Naive thymus-derived CD4-positive, alpha-beta T cell (primary cell): ENCODE measurements at regions not wholly inside any gene's neighbourhood (a gene's known extent, or its start where the extent isn't known, plus 50 kb on each side); places are given as distances from the start of the nearest gene placed in this dataset.

Experiments used
- ATAC-seq: fragments of 150-1000 bp; cut with Tn5 transposase; 2 replicates; pipeline ENCODE4 v1.10.0; 2021; ENCODE audit warnings: mild to moderate bottlenecking, moderate library complexity
- CTCF ChIA-PET: fragments of 350-600 bp; sonication (Branson Sonifier 250); formaldehyde crosslinking; loops from one replicate; lab custom pipeline; 2021; ENCODE audit warnings: antibody characterized with exemption; lab: Charles Lee
- POLR2A ChIA-PET: fragments of 350-600 bp; sonication (Branson Sonifier 250); formaldehyde crosslinking; loops from one replicate; lab custom pipeline; 2021; ENCODE audit warnings: antibody characterized with exemption, inconsistent platforms; lab: Charles Lee
- DNase-seq, 9 donors: peaks; one replicate each; pipeline versions ENCODE4 v3.0.0 to v3.0.0-alpha.2; 2020 to 2022; ENCODE audit warnings: mixed read lengths in 1 of 9
- H3K27ac ChIP-seq: one replicate; pipeline ENCODE4 v1.7.0; 2013; ENCODE audit warnings: mild to moderate bottlenecking, low read depth, low read length, moderate library complexity
- H3K27me3 ChIP-seq, 2 donors: one replicate each; pipeline ENCODE4 v1.7.0; 2013; ENCODE audit warnings: low read length in 2 of 2, mild to moderate bottlenecking in 2 of 2, moderate library complexity in 2 of 2; ENCODE audit not compliant: control insufficient read depth in 2 of 2, insufficient read depth in 2 of 2
- H3K36me3 ChIP-seq, 3 experiments: 1 replicate in 2 of 3; 2 replicates in 1 of 3; pipeline ENCODE4 v1.7.0; 2013; ENCODE audit warnings: low read length in 3 of 3, mild to moderate bottlenecking in 3 of 3, moderate library complexity in 1 of 3; ENCODE audit not compliant: insufficient read depth in 3 of 3, control insufficient read depth in 2 of 3
- H3K4me1 ChIP-seq, 2 donors: one replicate each; pipeline ENCODE4 v1.7.0; 2013; ENCODE audit warnings: low read length in 2 of 2, mild to moderate bottlenecking in 2 of 2, moderate library complexity in 1 of 2; ENCODE audit not compliant: control insufficient read depth in 2 of 2, insufficient read depth in 2 of 2
- H3K4me3 ChIP-seq: 2 replicates; pipeline ENCODE4 v1.7.0; 2013; ENCODE audit warnings: mild to moderate bottlenecking, low read length
- H3K9me3 ChIP-seq, 3 experiments: 1 replicate in 2 of 3; 2 replicates in 1 of 3; pipeline ENCODE4 v1.7.0; 2013; ENCODE audit warnings: low read length in 3 of 3; ENCODE audit not compliant: control insufficient read depth in 2 of 3
- H3K27ac Mint-ChIP-seq, 9 donors: one replicate each; pipeline ENCODE4 v1.8.0; 2020 to 2022; ENCODE audit warnings: mixed read lengths in 9 of 9, mild to moderate bottlenecking in 8 of 9, moderate library complexity in 5 of 9, inconsistent platforms in 2 of 9
- H3K27me3 Mint-ChIP-seq, 5 donors: one replicate each; pipeline ENCODE4 v1.8.0; 2021 to 2022; ENCODE audit warnings: mixed read lengths in 5 of 5, mild to moderate bottlenecking in 1 of 5
- H3K36me3 Mint-ChIP-seq, 5 donors: one replicate each; pipeline ENCODE4 v1.8.0; 2020 to 2022; ENCODE audit warnings: mixed read lengths in 5 of 5, mild to moderate bottlenecking in 3 of 5, inconsistent platforms in 1 of 5
- H3K4me1 Mint-ChIP-seq, 7 donors: one replicate each; pipeline ENCODE4 v1.8.0; 2020 to 2022; ENCODE audit warnings: mixed read lengths in 7 of 7, mild to moderate bottlenecking in 3 of 7, inconsistent platforms in 1 of 7
- H3K4me3 Mint-ChIP-seq, 10 donors: one replicate each; pipeline ENCODE4 v1.8.0; 2020 to 2022; ENCODE audit warnings: mild to moderate bottlenecking in 10 of 10, mixed read lengths in 10 of 10, moderate library complexity in 6 of 10, inconsistent platforms in 2 of 10
- H3K9me3 Mint-ChIP-seq, 11 donors: one replicate each; pipeline ENCODE4 v1.8.0; 2020 to 2022; ENCODE audit warnings: mixed read lengths in 11 of 11, mild to moderate bottlenecking in 4 of 11, inconsistent platforms in 1 of 11, moderate library complexity in 1 of 11
- intact Hi-C, 2 donors: fragments of 100-400 bp; cut with micrococcal nuclease; formaldehyde crosslinking; loops; one replicate each; pipeline ENCODE4 v1.15.1; 2023

DNA sequence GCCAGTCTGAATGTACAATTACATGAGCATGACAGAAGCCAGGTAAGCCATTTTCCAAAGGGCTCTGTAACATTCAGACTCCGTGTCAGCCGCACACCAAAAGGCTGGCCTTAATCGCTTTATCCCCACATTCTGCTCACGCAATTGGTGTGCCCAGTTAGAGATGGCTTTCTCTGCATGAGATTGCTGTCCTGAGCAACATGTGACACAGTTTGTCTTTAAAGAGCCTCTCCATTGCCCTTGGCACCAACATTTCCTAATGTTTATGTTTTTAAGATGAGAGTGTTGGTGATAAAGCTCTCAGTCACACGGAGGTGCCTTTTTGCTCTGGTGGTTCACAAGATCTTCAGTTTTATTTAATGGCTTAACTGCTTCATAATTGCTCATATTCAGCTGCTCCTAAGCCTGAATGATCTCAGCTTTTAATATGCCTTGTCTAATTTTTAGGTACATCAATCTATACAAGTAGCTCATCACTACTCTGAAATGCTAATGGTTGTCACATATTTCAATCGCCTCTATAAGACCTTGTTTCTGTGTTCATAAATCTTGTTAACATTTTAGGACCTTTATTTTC lies 164.8 kb upstream of the ACVR2A start:
- intact Hi-C loops: no loop called here
- ChIA-PET POLR2A (no interaction called here), CTCF (no interaction called here)
- Histone ChIP-seq H3K27me3 (no peaks in the 10 kb centered on the region), H3K4me1 (no peaks in the 10 kb centered on the region), H3K4me3 (no peak overlapping the region), H3K36me3 (no peaks in the 10 kb centered on the region), H3K27ac (no peak overlapping the region), H3K9me3 (no peaks in the 10 kb centered on the region)
- H3K4me3 Mint-ChIP-seq: no peak overlapping the region
- peaks cover 0 to 4% (median 0%) of the 10 kb centered on the region in 11 donors for H3K9me3 Mint-ChIP-seq
- H3K36me3 Mint-ChIP-seq: no peaks in the 10 kb centered on the region
- peaks cover 0 to 5% (median 0%) of the 10 kb centered on the region in 7 donors for H3K4me1 Mint-ChIP-seq
- ATAC-seq (no peak), DNase-seq (no peak)
- H3K27ac Mint-ChIP-seq: no peak overlapping the region
- H3K27me3 Mint-ChIP-seq: peaks cover 0 to 2% (median 0%) of the 10 kb centered on the region in 5 donors

- intact Hi-C loops: no loop called here
- H3K36me3 Mint-ChIP-seq: no peaks in the 10 kb centered on the region
- Histone ChIP-seq H3K4me3 (no peak overlapping the region), H3K36me3 (no peaks in the 10 kb centered on the region), H3K9me3 (no peaks in the 10 kb centered on the region), H3K27ac (no peak overlapping the region), H3K4me1 (no peaks in the 10 kb centered on the region), H3K27me3 (no peaks in the 10 kb centered on the region)
- DNase-seq (no peak), ATAC-seq (no peak)
- H3K27ac Mint-ChIP-seq: no peak overlapping the region
- H3K4me1 Mint-ChIP-seq: peaks cover 0 to 5% (median 0%) of the 10 kb centered on the region in 7 donors
- peaks cover 0 to 4% (median 0%) of the 10 kb centered on the region in 11 donors for H3K9me3 Mint-ChIP-seq
- peaks cover 0 to 2% (median 0%) of the 10 kb centered on the region in 5 donors for H3K27me3 Mint-ChIP-seq
- ChIA-PET POLR2A (no interaction called here), CTCF (no interaction called here)
- H3K4me3 Mint-ChIP-seq: no peak overlapping the region
Observed at GRCh38 chr2:147679191-147679954, 165.5 kb upstream of the ACVR2A start.

- ATAC-seq (no peak), DNase-seq (no peak)
- peak overlapping the region in 5 of 9 donors; percentile 17 to 78 (median 47) for H3K27ac Mint-ChIP-seq
- no peaks in the 10 kb centered on the region for H3K27me3 Mint-ChIP-seq
- Histone ChIP-seq H3K4me3 (no peak overlapping the region), H3K36me3 (no peaks in the 10 kb centered on the region), H3K4me1 (peaks cover 7 to 23% of the 10 kb centered on the region in 2 donors), H3K27me3 (no peaks in the 10 kb centered on the region), H3K27ac (no peak overlapping the region), H3K9me3 (no peaks in the 10 kb centered on the region)
- ChIA-PET POLR2A (interaction anchor here (0.5 to 1.6 kb wide), 3 partner anchors 28 to 34 kb away, joined by 3 to 5 read pairs (median 4); no protein-coding TSS in a partner anchor), CTCF (no interaction called here)
- intact Hi-C loops: loop anchor here in 1 of 2 donors (10.0 kb wide), 2 partner anchors 370 to 1210 kb away; partner anchors contain the start of gene KIF5C
- H3K4me3 Mint-ChIP-seq: peak overlapping the region in 2 of 10 donors; percentile 4 to 19
- peaks cover 0 to 7% (median 0%) of the 10 kb centered on the region in 11 donors for H3K9me3 Mint-ChIP-seq
- peaks cover 0 to 8% (median 3%) of the 10 kb centered on the region in 5 donors for H3K36me3 Mint-ChIP-seq
- peaks cover 15 to 50% (median 39%) of the 10 kb centered on the region in 7 donors for H3K4me1 Mint-ChIP-seq
Observed at GRCh38 chr2:147665105-147665504, 179.7 kb upstream of the ACVR2A start.

DNA sequence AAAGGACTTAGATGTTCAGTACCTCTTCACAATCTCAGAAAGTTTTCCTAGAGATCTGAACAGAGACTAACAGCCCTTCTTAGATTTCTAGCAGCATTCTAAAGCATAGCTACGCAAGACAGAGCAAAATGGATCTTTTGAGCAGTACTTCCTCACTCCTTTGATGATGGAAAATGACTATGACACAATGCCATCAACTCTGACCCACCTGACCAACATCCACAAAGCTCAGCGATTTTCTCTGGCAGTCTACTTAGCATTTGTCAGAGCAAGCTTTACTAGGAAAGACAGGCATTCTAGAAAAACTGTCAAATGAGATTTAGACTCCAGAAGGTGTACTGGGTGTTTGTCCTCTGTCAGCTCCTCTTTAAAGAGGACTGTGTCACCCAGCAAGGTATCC lies 180.9 kb upstream of the ACVR2A start:
- intact Hi-C loops: loop anchor here (1.0 to 10.0 kb wide), 8 partner anchors 33 to 1211 kb away; partner anchors contain the start of genes ACVR2A (in 2 of the 2) and KIF5C (in 1 of the 2)

GRCh38 chr2:147663153-147663961 lies 181.5 kb upstream of the ACVR2A start:
- Mint-ChIP-seq H3K9me3 (peaks cover 0 to 11% (median 0%) of the 10 kb centered on the region in 11 donors), H3K4me3 (peak overlapping the region; percentile 61 to 87 (median 82)), H3K27ac (peak overlapping the region; percentile 87 to 100 (median 93)), H3K27me3 (no peaks in the 10 kb centered on the region), H3K4me1 (peaks cover 17 to 59% (median 46%) of the 10 kb centered on the region in 7 donors), H3K36me3 (peaks cover 0 to 13% (median 3%) of the 10 kb centered on the region in 5 donors)
- Histone ChIP-seq H3K9me3 (no peaks in the 10 kb centered on the region), H3K27ac (peak overlapping the region; percentile 68), H3K4me3 (peak overlapping the region; percentile 48), H3K27me3 (no peaks in the 10 kb centered on the region), H3K4me1 (peaks cover 7 to 23% of the 10 kb centered on the region in 2 donors), H3K36me3 (no peaks in the 10 kb centered on the region)
- POLR2A ChIA-PET: interaction anchor here (0.6 to 2.5 kb wide), 8 partner anchors 13 to 181 kb away, joined by 3 to 16 read pairs (median 4); partner anchors contain the start of gene ACVR2A
- intact Hi-C loops: loop anchor here (1.0 to 10.0 kb wide), 8 partner anchors 33 to 1211 kb away; partner anchors contain the start of genes ACVR2A (in 2 of the 2) and KIF5C (in 1 of the 2)
- ATAC-seq (peak; percentile 91), DNase-seq (peak in 7 of 9 donors; percentile 10 to 75 (median 58))
- CTCF ChIA-PET: interaction anchor here (0.9 to 1.0 kb wide), 2 partner anchors 9 to 31 kb away, joined by 3 read pairs; no protein-coding TSS in a partner anchor

More for the DNA sequence above, 180.9 kb upstream of the ACVR2A start:
- DNase-seq (peak in 1 of 9 donors; percentile 20), ATAC-seq (peak; percentile 58)
- Histone ChIP-seq H3K27me3 (no peaks in the 10 kb centered on the region), H3K27ac (peak overlapping the region; percentile 68), H3K36me3 (no peaks in the 10 kb centered on the region), H3K4me1 (peaks cover 7 to 23% of the 10 kb centered on the region in 2 donors), H3K4me3 (peak overlapping the region; percentile 48), H3K9me3 (no peaks in the 10 kb centered on the region)
- Mint-ChIP-seq H3K4me1 (peaks cover 17 to 59% (median 46%) of the 10 kb centered on the region in 7 donors), H3K27me3 (no peaks in the 10 kb centered on the region), H3K4me3 (peak overlapping the region; percentile 61 to 87 (median 82)), H3K9me3 (peaks cover 0 to 8% (median 0%) of the 10 kb centered on the region in 11 donors), H3K36me3 (peaks cover 0 to 10% (median 2%) of the 10 kb centered on the region in 5 donors), H3K27ac (peak overlapping the region; percentile 87 to 100 (median 93))
- ChIA-PET POLR2A (interaction anchor here (1.0 to 2.5 kb wide), 6 partner anchors 14 to 181 kb away, joined by 3 to 16 read pairs (median 4); partner anchors contain the start of gene ACVR2A), CTCF (interaction anchor here (0.9 to 1.0 kb wide), 2 partner anchors 9 to 31 kb away, joined by 3 read pairs; no protein-coding TSS in a partner anchor)
